HG02885 (cell line): ENCODE measurements at regions not wholly inside any gene's neighbourhood (a gene's known extent, or its start where the extent isn't known, plus 50 kb on each side); places are given as distances from the start of the nearest gene placed in this dataset.
"Not testable (repeated sequence)": the region's sequence is repeated elsewhere in the genome, so short reads cannot be mapped to it uniquely, and the experiment has no call there.

Experiments
- ATAC-seq: cut with Tn5 transposase; IDR thresholded peaks from one replicate; pipeline ENCODE4 v1.9.1; 2021; ENCODE audit warnings: mild to moderate bottlenecking; ENCODE audit not compliant: unreplicated experiment, poor library complexity

DNA sequence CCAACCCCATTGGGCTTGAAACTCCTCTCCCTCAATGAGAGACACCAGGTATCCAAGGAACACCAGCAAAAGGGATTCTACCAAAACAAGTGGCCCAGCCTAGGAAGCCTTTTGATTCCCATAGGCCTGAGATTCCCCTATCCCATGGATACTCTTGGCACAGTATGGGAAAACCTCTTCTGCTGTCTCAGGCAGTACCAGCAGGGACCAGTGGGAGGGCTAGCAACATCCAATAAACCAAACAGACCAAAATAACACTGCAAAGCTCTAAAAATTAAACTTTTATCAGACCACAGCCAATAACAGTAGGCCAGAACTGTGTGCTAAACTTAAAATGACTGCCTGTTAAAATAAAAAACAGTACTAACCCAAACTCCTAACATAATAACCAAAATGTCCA, 153.9 kb upstream of the CES5A start:
- no peak for ATAC-seq

DNA sequence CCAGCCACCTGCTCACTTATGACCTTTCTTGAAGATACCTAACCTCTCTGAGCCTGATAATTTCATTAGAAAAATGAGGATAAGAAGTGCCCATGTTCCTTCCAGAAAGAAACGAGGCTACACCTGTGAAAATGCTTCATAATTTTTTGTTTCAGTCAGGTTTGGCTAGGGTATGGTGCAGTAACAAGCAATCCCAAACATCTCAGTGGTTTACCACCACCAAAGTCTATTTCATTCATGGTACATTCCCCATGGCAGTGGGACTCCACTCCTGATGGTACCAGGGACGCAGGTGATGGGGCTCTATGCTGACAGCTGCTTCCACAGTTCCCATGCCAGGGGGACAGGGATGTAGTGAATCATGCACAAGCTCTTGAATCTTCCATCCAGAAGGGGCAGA, 147.6 kb upstream of the CES5A start:
- no peak for ATAC-seq

DNA sequence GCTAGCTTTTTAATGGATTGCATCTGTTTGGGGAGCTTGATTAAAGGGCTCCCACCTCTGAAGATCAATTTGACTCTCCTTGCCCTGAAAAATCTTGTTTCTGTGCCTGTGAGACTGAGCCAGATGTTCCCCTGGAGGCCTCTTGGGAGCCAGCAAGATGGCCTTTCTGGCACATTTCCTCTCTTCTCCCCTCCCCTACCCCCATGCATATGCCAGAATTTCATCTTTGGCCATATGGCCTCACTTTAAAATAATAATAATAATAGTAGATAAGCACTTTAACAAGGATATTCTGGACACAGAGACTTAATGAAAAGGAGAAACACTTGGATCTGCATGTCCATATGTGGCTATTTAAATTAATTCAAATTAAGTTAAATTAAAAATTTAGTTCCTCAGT, 144.1 kb upstream of the CES5A start:
- no peak for ATAC-seq

DNA sequence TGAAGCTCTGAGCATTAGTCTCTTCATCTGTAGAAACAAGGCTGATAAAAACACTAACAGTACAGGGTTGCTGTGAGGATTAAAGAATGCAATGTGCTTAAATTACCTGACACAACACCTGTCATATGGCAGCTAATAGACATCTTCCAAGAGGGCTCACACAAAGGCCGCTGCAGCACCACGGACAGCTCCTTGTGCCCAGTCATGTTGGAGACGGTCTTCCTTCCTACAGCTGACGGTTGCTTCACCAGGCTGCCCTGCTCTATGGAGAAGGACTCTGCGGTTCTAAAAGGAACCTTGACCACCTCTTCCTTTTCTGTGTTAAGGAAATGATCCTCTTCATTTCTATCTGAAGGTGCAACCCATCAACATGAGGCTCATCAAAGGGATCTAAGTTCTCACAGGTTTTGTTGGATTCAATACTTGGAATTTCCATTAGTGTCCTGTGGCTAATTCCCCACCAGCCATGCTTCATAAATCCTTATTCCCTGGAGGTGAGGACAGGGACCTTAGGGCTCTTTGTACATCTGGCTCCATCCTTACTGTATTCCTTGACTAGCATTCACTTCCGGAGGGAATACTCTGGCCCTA, 138.9 kb upstream of the CES5A start:
- no peak for ATAC-seq

DNA sequence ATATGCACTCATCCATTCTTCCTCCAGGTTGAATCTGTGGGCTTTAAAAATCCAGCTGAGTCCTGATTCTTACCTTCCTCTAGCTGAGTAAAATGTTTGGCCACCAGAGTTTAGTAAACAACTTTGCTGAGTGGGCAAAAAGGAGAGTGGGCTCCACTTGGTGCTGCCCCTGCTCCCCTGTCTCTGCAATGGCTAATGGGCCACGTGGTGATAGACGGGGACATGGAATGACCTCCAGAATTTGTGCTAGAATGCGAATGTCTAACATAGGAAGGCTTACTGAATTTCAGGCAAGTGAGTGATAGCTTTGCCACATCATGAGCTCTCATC, 137.3 kb upstream of the CES5A start:
- ATAC-seq, result no peak

DNA sequence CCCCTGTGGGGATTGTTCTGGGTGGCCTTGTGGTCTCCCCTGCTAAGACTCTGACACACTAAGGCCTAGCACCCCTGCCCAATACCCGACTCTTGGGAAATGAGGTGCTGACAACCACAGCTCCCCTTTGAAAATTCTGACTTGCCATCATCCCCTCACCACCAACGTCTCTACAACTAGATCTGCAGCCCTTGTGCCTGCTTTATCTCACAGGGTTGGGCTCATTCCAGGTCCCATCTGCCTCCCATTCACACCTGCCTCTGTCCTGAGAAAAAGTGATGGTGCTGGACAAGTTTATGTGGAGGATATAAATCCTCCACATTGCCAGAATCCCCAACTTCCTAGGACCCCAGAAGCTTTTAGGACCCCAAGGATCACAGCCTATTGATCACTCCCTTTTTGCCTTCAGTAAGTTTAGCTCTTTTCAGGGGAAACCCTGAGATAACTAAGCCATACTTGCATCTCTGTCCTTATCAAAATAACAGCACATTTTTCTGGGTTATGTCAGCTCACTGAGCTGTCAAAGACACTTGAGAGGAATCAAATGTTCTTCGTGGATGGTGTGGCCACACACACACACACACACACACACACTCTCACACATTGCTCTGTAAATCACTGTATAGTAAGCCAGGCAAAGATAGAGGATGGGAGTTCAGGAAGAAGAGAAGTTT, 136.8 kb upstream of the CES5A start:
- ATAC-seq, result no peak

DNA sequence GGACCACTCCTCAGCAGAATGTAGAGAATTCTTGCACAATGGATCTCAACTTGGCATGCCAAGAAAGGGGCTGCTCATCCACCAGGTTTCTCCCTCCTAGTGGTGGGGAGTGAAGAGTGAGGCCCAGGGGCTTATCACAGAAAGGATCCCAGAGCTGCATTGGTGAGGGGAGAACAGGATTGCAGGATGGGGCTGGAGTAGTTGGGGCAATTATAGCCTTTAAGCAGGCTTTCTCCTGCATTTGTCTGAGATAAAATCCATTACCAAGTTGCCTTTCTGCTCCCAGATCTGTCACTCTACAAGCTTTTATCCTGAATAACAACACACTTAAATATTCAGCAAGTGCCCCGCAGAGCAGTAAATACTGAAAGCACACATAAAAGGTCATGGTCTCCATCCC, 130.8 kb upstream of the CES5A start:
- no peak for ATAC-seq

DNA sequence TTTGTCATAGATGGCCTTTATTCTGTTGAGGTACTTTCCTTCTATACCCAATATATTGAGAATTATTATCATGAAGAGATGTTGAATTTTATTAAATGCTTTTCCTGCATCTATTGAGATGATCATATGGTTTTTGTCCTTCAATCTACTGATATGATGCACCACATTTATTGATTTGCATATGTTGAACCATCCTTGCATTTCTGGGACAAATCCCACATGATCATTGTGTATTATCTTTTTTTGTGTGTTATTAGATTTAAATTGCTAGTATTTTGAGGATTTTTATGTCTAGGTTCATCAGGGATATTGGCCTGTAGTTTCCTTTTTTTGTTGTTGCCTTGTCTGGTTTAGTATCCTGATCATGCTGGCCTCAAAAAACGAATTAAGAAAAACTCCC, 124.5 kb upstream of the CES5A start:
- ATAC-seq, result no peak

DNA sequence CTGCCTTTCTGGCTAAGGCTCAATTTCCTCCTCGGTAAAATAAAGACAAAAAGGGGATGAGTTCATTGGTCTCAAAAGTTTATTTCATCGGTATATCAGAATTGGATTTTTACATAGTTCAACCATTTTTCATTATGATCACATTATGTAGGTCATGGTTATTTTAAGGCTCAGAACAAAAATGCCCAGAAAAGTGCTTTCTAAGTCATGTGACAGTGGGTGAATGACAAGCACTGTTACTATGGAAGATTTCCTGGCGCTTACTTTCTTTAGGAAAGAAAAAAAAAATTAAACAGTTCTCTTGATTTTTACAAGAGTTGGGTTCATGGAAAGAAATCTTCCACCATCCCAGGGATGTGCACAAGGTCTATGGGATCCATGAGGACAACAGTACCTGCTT, 117.9 kb upstream of the CES5A start:
- ATAC-seq, result no peak

DNA sequence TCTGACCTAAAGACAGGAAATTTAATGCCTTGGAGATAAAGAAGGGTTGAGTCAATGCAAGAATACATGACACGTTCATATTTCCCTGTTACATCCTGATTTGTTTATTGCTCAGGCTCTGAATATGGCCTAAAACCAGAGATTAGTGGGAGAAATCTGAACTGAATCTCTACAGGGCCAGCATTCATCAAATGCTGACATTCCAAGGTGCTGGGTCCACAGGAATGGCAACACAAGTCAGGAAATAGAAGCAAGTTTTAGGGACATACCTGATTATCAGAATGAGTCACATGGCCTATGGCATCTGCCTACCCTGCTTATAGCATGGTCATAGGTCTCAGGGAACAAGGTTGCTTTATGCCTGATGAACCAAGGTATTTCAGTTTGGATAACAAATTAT, 117.4 kb upstream of the CES5A start:
- no peak for ATAC-seq

DNA sequence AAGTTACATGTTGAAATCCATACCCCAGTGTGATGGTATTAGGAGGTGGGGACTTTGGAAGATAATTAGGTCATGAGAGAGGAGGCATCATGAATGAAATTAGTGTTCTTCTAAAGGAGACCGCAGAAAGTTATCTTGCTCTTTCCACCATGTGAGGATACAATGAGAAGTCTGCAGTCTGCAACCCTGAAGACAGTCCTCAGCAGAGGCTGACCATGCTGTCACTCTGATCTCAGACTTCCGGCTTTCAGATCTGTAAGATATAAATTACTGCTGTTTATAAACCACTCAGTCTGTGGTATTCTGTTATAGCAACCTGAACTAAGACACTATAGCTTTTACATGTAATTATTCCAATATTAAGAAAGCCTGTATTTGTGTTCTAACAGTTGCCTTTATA, 116.7 kb upstream of the CES5A start:
- ATAC-seq, result no peak

DNA sequence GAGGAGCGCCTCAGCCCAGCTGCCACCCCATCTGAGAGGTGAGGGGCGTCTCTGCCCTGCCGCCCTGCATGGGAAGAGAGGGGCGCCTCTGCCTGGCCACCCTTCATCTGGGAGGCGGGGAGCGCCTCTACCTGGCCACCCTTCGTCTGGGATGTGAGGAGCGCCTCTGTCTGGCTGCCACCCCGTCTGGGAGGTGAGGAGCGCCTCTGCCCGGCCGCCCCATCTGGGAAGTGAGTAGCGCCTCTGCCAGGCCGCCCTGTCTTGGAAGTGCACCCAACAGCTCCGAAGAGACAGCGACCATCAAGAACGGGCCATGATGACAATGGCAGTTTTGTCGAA, 114.4 kb upstream of the CES5A start:
- ATAC-seq, result no peak

DNA sequence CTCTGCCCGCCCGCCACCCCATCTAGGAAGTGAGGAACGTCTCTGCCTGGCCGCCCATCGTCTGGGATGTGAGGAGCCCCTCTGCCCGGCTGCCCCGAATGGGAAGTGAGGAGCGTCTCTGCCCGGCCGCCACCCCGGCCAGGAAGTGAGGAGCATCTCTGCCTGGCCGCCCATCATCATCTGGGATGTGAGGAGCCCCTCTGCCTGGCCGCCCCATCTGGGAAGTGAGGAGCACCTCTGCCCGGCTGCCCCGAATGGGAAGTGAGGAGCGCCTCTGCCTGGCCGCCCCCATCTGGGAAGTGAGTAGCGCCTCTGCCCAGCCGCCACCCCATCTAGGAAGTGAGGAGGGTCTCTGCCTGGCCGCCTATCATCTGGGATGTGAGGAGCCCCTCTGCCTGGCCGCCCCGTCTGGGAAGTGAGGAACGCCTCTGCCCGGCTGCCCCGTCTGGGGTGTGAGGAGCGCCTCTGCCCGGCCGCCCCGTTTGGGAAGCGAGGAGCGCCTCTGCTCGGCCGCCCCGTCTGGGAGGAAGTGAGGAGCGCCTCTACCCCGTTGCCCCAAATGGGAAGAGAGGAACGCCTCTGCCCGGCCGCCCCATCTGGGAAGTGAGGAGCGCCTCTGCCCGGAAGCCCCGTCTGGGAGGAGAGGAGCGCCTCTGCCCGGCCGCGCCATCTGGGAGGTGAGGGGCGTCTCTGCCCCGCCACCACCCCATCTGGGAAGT, 113.8 kb upstream of the CES5A start:
- ATAC-seq, result not testable (repeated sequence)

DNA sequence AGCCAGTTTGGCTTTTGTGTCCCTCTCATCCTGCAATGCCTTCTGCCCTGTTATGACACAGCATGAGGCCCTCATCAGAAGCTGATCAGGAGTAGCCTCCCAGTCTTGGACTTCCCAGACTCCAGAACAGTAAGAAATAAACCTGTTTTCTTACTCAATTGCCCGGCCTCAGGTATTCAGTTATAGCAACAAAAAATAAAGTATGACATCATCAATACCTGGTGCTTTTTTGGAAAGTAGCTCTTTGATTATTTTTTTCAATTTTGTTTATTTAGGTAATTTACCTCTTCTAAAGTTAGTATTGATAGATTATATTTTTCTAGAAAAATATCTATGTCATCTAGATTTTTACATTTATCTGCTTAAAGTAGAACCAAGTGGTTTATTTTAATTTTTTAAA, 112.8 kb upstream of the CES5A start:
- no peak for ATAC-seq

DNA sequence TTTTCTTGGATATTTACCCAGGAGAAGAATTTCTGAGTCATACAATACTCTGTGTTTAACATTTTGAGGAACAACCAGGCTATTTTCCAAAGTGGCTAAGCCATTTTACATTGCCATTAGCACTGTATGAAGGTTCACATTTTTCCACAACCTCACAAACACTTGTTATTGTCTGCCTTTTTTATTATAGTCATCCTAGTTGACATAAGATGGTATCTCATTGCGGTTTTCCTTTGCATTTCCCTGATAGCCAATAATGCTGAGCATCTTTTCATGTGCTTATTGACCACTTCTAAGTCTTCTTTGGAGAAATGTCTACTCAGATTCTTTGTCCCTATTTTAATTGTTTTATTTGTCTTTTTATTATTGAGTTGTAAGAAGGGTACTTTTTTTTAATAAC, 107.4 kb upstream of the CES5A start:
- ATAC-seq, result no peak

DNA sequence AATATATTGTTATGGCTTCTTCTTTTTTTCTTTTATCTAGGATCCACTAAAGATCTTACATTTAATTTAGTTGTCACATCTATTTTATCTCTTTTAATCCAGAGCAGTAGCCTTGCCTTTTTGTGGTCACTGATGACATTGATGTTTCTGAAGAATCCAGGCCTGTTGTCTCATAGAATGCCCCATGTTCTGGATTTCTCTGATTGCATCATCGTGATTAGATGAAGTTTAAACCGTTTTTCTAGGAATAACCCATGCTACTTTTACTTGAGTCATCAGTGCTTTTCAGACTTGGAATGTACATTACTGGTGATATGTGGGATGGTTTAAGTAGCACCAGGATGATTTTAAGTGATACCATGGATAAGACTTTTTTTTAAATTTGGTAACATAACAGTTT, 106.4 kb upstream of the CES5A start:
- ATAC-seq, result no peak

DNA sequence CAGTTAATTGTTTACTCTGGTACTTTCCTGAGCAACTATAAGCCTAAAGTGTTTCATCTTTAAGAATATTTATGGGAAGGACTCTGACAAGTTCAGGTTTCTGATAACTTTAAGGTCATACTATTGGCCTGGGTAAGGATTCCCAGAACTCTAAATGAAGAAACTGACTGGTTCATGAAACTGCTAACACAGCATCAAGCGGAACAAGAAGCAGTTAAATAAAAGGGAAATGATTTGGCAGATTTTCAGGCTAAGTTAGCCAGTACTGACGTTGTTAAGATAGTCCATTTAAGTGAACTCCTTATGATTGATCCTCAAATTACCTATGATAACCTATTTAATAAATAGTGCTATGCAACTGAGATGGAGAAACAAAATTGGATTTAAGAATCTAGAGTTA, 101.6 kb upstream of the CES5A start:
- no peak for ATAC-seq

DNA sequence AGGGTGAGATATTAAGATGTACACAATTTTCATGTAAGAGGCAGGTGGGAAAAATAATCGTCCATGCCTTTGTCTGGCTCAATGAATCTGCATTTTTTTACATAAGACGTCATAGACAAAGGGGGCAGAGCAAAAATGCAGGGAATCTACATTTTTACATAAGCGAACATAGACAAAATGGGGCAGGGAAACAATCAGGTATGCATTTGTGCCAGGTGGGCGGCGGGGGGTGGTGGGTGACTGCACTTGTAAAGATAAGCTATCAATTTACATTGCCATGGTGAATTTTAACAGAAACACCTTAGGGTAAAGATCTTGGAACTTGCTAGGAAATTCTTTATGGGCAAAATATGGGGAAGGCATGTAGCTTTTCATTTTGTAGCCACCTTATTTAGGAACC, 96.3 kb upstream of the CES5A start:
- ATAC-seq, result no peak

DNA sequence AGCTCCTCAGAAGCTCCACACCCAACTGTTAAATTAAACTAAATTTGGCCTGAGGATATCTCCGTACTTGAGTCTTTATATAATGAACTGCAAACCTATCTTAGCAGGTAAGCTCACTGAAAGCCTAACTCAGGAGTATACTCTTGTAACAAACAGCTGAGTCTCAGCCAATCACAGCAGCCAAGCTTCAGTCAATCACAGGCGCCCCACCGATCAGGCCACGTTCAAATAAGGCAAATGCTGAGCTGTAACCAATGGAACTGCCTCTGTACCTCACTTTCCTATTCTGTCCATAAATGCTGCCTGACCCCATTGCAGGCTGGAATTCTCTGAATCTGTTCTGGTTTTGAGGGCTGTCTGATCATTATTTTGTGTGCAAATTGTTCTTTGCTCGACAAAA, 93.0 kb upstream of the CES5A start:
- ATAC-seq, result no peak

DNA sequence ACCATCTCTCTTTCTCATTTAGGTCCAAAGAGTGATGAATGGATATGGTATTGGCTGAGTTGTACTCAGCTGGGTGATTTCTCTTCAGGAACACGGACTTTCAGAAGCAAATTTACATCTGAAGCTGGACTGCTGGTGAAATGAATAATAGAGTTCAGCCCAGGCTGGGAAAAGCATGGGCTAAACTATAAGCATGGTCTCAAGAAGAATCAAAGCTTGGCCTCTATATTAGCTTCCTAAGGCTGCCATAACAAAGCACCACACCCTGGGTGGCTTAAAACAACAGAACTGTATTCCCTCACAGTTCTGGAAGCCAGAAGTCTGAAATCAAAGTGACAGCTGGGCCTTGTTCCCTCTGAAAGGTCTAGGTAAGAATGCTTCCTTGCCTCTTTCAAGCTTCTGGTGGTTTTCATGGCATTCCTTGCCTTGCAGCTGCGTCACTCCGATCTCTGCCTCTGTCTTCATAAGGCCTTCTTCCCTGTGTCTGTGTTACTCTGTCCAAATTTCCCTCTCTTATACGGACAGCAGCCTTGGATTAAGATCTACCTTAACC, 89.8 kb upstream of the CES5A start:
- ATAC-seq, result no peak

DNA sequence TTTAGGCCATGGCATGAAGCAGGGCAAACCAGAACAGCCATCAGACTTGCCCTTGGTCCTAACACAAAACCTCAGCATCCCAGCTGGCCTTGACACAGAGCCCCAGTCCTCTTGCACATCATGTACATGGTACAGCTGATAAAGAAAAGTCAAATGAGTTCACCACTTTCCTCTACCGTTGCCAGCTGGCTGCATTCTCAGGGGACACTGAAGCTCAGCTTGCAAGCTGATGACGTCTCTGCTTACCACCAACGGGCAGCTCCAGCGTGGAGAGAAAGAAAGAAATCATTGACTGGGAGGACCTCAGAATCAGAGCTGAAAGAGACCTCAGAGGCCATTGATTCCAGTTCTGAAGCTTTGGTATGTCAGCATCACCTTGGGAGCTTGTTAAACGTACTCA, 80.7 kb upstream of the CES5A start:
- ATAC-seq, result no peak

DNA sequence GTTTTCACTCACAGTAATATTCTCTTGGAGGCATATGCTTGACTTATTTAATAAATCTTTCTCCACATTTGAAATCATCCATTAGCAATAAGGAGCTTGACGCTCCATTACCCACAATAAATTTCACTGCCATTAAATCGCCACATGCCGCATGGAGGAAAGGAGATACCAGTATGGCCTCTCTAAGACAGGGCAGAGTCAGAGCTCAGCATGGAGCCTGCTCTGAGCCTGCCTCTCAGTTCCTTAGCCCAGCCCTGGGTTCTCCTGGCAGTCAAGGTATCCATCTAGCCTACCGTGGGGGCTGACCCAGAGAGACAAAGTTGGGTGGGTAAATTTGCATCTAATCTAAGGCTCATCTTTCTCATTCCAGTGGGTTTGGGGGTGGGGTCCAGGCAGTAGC, 80.3 kb upstream of the CES5A start:
- ATAC-seq, result no peak
